ENCODE measurements at regions not wholly inside any gene's neighbourhood (a gene's known extent, or its start where the extent isn't known, plus 50 kb on each side); places are given as distances from the start of the nearest gene placed in this dataset.

DNA sequence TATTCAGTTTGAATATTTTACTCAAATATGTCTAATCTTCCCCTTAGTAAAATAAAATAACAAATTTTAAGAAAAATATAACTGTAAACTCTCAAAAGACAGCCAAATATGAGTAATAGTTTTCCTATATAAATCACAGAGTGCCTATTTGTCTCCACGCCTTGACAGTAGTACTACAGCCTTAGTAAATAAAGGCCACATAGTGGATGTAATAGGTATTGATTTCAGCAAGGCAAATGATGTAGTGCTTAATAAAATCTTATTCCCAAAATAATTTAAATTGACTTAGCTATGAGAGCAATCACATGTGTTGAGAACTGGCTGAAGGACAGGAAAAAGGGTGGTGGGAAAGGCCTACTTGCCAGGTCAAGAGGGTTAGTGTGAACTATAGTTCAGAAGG, 747.2 kb downstream of the OLFM4 start:
- TF ChIP-seq, protein P1, sequence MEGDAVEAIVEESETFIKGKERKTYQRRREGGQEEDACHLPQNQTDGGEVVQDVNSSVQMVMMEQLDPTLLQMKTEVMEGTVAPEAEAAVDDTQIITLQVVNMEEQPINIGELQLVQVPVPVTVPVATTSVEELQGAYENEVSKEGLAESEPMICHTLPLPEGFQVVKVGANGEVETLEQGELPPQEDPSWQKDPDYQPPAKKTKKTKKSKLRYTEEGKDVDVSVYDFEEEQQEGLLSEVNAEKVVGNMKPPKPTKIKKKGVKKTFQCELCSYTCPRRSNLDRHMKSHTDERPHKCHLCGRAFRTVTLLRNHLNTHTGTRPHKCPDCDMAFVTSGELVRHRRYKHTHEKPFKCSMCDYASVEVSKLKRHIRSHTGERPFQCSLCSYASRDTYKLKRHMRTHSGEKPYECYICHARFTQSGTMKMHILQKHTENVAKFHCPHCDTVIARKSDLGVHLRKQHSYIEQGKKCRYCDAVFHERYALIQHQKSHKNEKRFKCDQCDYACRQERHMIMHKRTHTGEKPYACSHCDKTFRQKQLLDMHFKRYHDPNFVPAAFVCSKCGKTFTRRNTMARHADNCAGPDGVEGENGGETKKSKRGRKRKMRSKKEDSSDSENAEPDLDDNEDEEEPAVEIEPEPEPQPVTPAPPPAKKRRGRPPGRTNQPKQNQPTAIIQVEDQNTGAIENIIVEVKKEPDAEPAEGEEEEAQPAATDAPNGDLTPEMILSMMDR (IDR thresholded peaks at IDR 0.05; ENCODE audit: borderline replicate concordance, extremely low read depth, low read length, poor library complexity, severe bottlenecking): no peak
- TF ChIP-seq EZH2 (IDR thresholded peaks at IDR 0.05; ENCODE audit: borderline replicate concordance, low read depth, low read length, severe bottlenecking): no peak
